Glutamatergic neuron (in vitro differentiated cells): ENCODE measurements at regions not wholly inside any gene's neighbourhood (a gene's known extent, or its start where the extent isn't known, plus 50 kb on each side); places are given as distances from the start of the nearest gene placed in this dataset.

Experiments used
- DNase-seq: peaks from one replicate; pipeline ENCODE4 v3.0.0; 2022
- H3K27ac Mint-ChIP-seq: one replicate; pipeline ENCODE4 v1.8.0; 2020; ENCODE audit warnings: mild to moderate bottlenecking, mixed read lengths, inconsistent platforms; ENCODE audit not compliant: unreplicated experiment
- H3K27me3 Mint-ChIP-seq: one replicate; pipeline ENCODE4 v1.8.0; 2020; ENCODE audit warnings: mild to moderate bottlenecking, moderate library complexity, mixed read lengths, inconsistent platforms; ENCODE audit not compliant: unreplicated experiment
- H3K36me3 Mint-ChIP-seq: one replicate; pipeline ENCODE4 v1.8.0; 2020; ENCODE audit warnings: mild to moderate bottlenecking, mixed read lengths, inconsistent platforms; ENCODE audit not compliant: unreplicated experiment
- H3K4me1 Mint-ChIP-seq: one replicate; pipeline ENCODE4 v1.8.0; 2020; ENCODE audit warnings: mild to moderate bottlenecking, low read depth, mixed read lengths, inconsistent platforms; ENCODE audit not compliant: unreplicated experiment
- H3K4me3 Mint-ChIP-seq: one replicate; pipeline ENCODE4 v1.8.0; 2020; ENCODE audit warnings: mild to moderate bottlenecking, mixed read lengths, inconsistent platforms; ENCODE audit not compliant: unreplicated experiment
- H3K9me3 Mint-ChIP-seq: one replicate; pipeline ENCODE4 v1.8.0; 2020; ENCODE audit warnings: mild to moderate bottlenecking, moderate library complexity, mixed read lengths, inconsistent platforms; ENCODE audit not compliant: unreplicated experiment
- TF ChIP-seq, protein P1 (sequence below): fragments of 200-600 bp; sonication (generic); IDR thresholded peaks from one replicate; pipeline ENCODE4 v1.5.0; 2021; ENCODE audit not compliant: partially characterized antibody, unreplicated experiment

- TF ChIP-seq, protein P1, sequence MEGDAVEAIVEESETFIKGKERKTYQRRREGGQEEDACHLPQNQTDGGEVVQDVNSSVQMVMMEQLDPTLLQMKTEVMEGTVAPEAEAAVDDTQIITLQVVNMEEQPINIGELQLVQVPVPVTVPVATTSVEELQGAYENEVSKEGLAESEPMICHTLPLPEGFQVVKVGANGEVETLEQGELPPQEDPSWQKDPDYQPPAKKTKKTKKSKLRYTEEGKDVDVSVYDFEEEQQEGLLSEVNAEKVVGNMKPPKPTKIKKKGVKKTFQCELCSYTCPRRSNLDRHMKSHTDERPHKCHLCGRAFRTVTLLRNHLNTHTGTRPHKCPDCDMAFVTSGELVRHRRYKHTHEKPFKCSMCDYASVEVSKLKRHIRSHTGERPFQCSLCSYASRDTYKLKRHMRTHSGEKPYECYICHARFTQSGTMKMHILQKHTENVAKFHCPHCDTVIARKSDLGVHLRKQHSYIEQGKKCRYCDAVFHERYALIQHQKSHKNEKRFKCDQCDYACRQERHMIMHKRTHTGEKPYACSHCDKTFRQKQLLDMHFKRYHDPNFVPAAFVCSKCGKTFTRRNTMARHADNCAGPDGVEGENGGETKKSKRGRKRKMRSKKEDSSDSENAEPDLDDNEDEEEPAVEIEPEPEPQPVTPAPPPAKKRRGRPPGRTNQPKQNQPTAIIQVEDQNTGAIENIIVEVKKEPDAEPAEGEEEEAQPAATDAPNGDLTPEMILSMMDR: no peak
- Mint-ChIP-seq H3K9me3 (no peaks in the 10 kb centered on the region), H3K4me1 (no peaks in the 10 kb centered on the region)
Observed at GRCh38 chr17:53264730-53265129, 558.0 kb upstream of the KIF2B start.

GRCh38 chr17:53253956-53254597 lies 568.6 kb upstream of the KIF2B start:
- Mint-ChIP-seq H3K27me3 (no peaks in the 10 kb centered on the region), H3K27ac (no peak overlapping the region)
- TF ChIP-seq, protein P1: no peak

More at GRCh38 chr17:53264730-53265129, 558.0 kb upstream of the KIF2B start:
- no peak overlapping the region for H3K27ac Mint-ChIP-seq
- no peak overlapping the region for H3K4me3 Mint-ChIP-seq
- no peak for DNase-seq
- H3K36me3 Mint-ChIP-seq: no peaks in the 10 kb centered on the region
- H3K27me3 Mint-ChIP-seq: no peaks in the 10 kb centered on the region

GRCh38 chr17:53249036-53249435 lies 573.7 kb upstream of the KIF2B start:
- H3K4me3 Mint-ChIP-seq: no peak overlapping the region
- no peak for DNase-seq
- no peaks in the 10 kb centered on the region for H3K27me3 Mint-ChIP-seq
- H3K4me1 Mint-ChIP-seq: no peaks in the 10 kb centered on the region
- TF ChIP-seq, protein P1: no peak
- H3K27ac Mint-ChIP-seq: no peak overlapping the region
- no peaks in the 10 kb centered on the region for H3K9me3 Mint-ChIP-seq
- H3K36me3 Mint-ChIP-seq: no peaks in the 10 kb centered on the region

More at GRCh38 chr17:53253956-53254597, 568.6 kb upstream of the KIF2B start:
- DNase-seq: no peak
- Mint-ChIP-seq H3K9me3 (no peaks in the 10 kb centered on the region), H3K4me1 (no peaks in the 10 kb centered on the region), H3K36me3 (no peaks in the 10 kb centered on the region), H3K4me3 (no peak overlapping the region)

GRCh38 chr17:53234138-53234537 lies 588.6 kb upstream of the KIF2B start:
- no peak for DNase-seq
- no peak overlapping the region for H3K27ac Mint-ChIP-seq
- no peaks in the 10 kb centered on the region for H3K9me3 Mint-ChIP-seq
- TF ChIP-seq, protein P1: no peak
- no peak overlapping the region for H3K4me3 Mint-ChIP-seq
- H3K36me3 Mint-ChIP-seq: no peaks in the 10 kb centered on the region
- no peaks in the 10 kb centered on the region for H3K27me3 Mint-ChIP-seq
- no peaks in the 10 kb centered on the region for H3K4me1 Mint-ChIP-seq

DNA sequence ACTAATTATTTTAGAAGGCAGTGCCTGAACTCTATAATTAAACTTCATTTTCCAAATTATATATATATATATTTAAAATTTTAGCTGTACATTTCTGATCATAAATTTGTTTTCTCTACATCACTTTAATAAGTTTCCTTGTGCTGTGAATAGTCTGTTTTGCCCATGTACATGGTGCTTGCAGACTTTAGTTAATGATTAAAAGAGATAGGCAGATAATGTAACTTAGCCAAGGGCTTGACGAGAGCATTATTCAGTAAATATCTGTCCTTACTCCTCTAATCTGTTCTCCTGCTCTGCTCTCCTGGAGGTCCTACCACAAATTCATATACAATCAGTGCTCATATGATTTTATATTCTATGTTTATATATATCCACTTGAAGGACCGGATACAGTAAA lies 595.2 kb upstream of the KIF2B start:
- Mint-ChIP-seq H3K27ac (no peak overlapping the region), H3K4me1 (no peaks in the 10 kb centered on the region), H3K9me3 (no peaks in the 10 kb centered on the region), H3K36me3 (no peaks in the 10 kb centered on the region), H3K4me3 (no peak overlapping the region), H3K27me3 (no peaks in the 10 kb centered on the region)
- TF ChIP-seq, protein P1: no peak
- no peak for DNase-seq
